H1 (cell line): ENCODE measurements at regions not wholly inside any gene's neighbourhood (a gene's known extent, or its start where the extent isn't known, plus 50 kb on each side); places are given as distances from the start of the nearest gene placed in this dataset.

Experiments
- CTCF ChIA-PET: fragments of 300-600 bp; sonication (Branson Sonifier 250); formaldehyde crosslinking; loops from one replicate; lab custom pipeline; 2021; ENCODE audit not compliant: partially characterized antibody; lab: Charles Lee
- POLR2A ChIA-PET: fragments of 300-600 bp; sonication (Branson Sonifier 250); formaldehyde crosslinking; loops from one replicate; lab custom pipeline; 2021; ENCODE audit warnings: inconsistent platforms; ENCODE audit not compliant: partially characterized antibody; lab: Charles Lee
- DNase-seq, 2 experiments: peaks; one replicate each; pipeline versions ENCODE4 v3.0.0 to v3.0.0-alpha.2; 2010 to 2022; ENCODE audit warnings: low spot score in 2 of 2, low read depth in 1 of 2, mixed read lengths in 1 of 2
- FAIRE-seq: peaks from 2 replicates; lab custom pipeline; 2011; peaks lifted over from hg19 to GRCh38; lab: Jason Lieb, UNC
- H2AFZ ChIP-seq: 2 replicates; pipeline ENCODE4 v1.8.1; 2012; ENCODE audit warnings: low read length, inconsistent platforms
- H2AK5ac ChIP-seq: 2 replicates; pipeline ENCODE4 v1.6.1; 2013; ENCODE audit warnings: low read depth, low read length
- H2BK120ac ChIP-seq: replicated peaks from 2 replicates; pipeline ENCODE3; 2013; ENCODE audit warnings: low read depth, low read length, inconsistent platforms
- H2BK12ac ChIP-seq: 2 replicates; pipeline ENCODE4 v1.6.1; 2013; ENCODE audit warnings: low read depth, low read length
- H2BK15ac ChIP-seq: 2 replicates; pipeline ENCODE4 v1.6.1; 2013; ENCODE audit warnings: low read length
- H2BK20ac ChIP-seq: 2 replicates; pipeline ENCODE4 v1.6.1; 2013; ENCODE audit warnings: low read length
- H2BK5ac ChIP-seq: 2 replicates; pipeline ENCODE4 v1.6.1; 2013; ENCODE audit warnings: low read depth, low read length
- H3K14ac ChIP-seq: 2 replicates; pipeline ENCODE4 v1.6.1; 2013; ENCODE audit warnings: inconsistent platforms; ENCODE audit not compliant: insufficient read length
- H3K18ac ChIP-seq: 2 replicates; pipeline ENCODE4 v1.6.1; 2013; ENCODE audit warnings: low read length; ENCODE audit errors: extremely low read depth
- H3K23ac ChIP-seq: 2 replicates; pipeline ENCODE4 v1.6.1; 2013; ENCODE audit warnings: inconsistent platforms; ENCODE audit not compliant: insufficient read length
- H3K23me2 ChIP-seq: 2 replicates; pipeline ENCODE4 v1.6.1; 2013; ENCODE audit warnings: low read depth, low read length
- H3K27ac ChIP-seq: 2 replicates; pipeline ENCODE4 v1.6.1; 2011; ENCODE audit warnings: low read depth, low read length, inconsistent platforms
- H3K27me3 ChIP-seq, 4 experiments: replicated peaks in 1 of 4; 1 replicate in 1 of 4; 2 replicates in 3 of 4; pipeline versions ENCODE4 v1.6.1 to v1.8.1; 2011 to 2013; ENCODE audit warnings: low read length in 3 of 4, mild to moderate bottlenecking in 3 of 4, inconsistent platforms in 2 of 4, mixed read lengths in 2 of 4, moderate library complexity in 1 of 4; ENCODE audit not compliant: control insufficient read depth in 3 of 4, insufficient read depth in 3 of 4; ENCODE audit errors: extremely low read depth in 1 of 4
- H3K36me3 ChIP-seq, 4 experiments: 2 replicates each; pipeline versions ENCODE4 v1.6.1 to v1.8.1; 2011 to 2013; ENCODE audit warnings: mild to moderate bottlenecking in 4 of 4, low read length in 3 of 4, moderate library complexity in 2 of 4, control low read depth in 1 of 4, inconsistent platforms in 1 of 4; ENCODE audit not compliant: insufficient read depth in 4 of 4, control insufficient read depth in 2 of 4
- H3K4ac ChIP-seq: replicated peaks from 2 replicates; pipeline ENCODE3; 2013; ENCODE audit warnings: low read length, low read depth, mixed read lengths, inconsistent platforms; ENCODE audit not compliant: insufficient read length
- H3K4me1 ChIP-seq, 4 experiments: replicated peaks in 1 of 4; 1 replicate in 1 of 4; 2 replicates in 3 of 4; pipeline versions ENCODE4 v1.6.1 to v1.8.1; 2011 to 2013; ENCODE audit warnings: low read length in 3 of 4, inconsistent platforms in 2 of 4, mixed read lengths in 1 of 4; ENCODE audit not compliant: insufficient read depth in 4 of 4, control insufficient read depth in 3 of 4
- H3K4me2 ChIP-seq, 2 experiments: 2 replicates each; pipeline versions ENCODE4 v1.6.1 to v1.8.1; 2011 to 2013; ENCODE audit warnings: low read depth in 2 of 2, low read length in 2 of 2, control low read depth in 1 of 2, inconsistent platforms in 1 of 2, mild to moderate bottlenecking in 1 of 2; ENCODE audit not compliant: insufficient read depth in 1 of 2
- H3K4me3 ChIP-seq, 4 experiments: fragments of 200-600, 300-600 bp in 1 of 4; sonication (generic), shearing (Covaris generic), sonication (Bioruptor Twin) in 1 of 4; 2 replicates each; pipeline versions ENCODE4 v1.5.1 to v1.8.1; 2011 to 2016; ENCODE audit warnings: low read length in 4 of 4, low read depth in 3 of 4, control low read depth in 2 of 4, inconsistent platforms in 2 of 4, mild to moderate bottlenecking in 2 of 4, mixed read lengths in 1 of 4, moderate library complexity in 1 of 4; ENCODE audit not compliant: insufficient read depth in 2 of 4; ENCODE audit errors: extremely low read depth in 1 of 4
- H3K56ac ChIP-seq: replicated peaks from 2 replicates; pipeline ENCODE3; 2013; ENCODE audit warnings: low read depth, mild to moderate bottlenecking, mixed read lengths, low read length, inconsistent platforms; ENCODE audit not compliant: insufficient read length
- H3K79me1 ChIP-seq: 2 replicates; pipeline ENCODE4 v1.6.1; 2013; ENCODE audit warnings: low read depth, low read length, control low read depth
- H3K79me2 ChIP-seq, 2 experiments: 2 replicates each; pipeline versions ENCODE4 v1.6.1 to v1.8.1; 2012 to 2013; ENCODE audit warnings: low read length in 2 of 2, mild to moderate bottlenecking in 2 of 2, inconsistent platforms in 1 of 2; ENCODE audit not compliant: insufficient read depth in 2 of 2, control insufficient read depth in 1 of 2
- H3K9ac ChIP-seq, 4 experiments: replicated peaks in 1 of 4; 1 replicate in 1 of 4; 2 replicates in 3 of 4; pipeline versions ENCODE4 v1.6.1 to v1.8.1; 2011 to 2013; ENCODE audit warnings: low read depth in 3 of 4, low read length in 3 of 4, control low read depth in 2 of 4, mild to moderate bottlenecking in 2 of 4, moderate library complexity in 2 of 4, inconsistent platforms in 1 of 4; ENCODE audit errors: extremely low read depth in 1 of 4
- H3K9me3 ChIP-seq, 2 experiments: 2 replicates each; pipeline versions ENCODE4 v1.6.1 to v1.8.1; 2012 to 2013; ENCODE audit warnings: mild to moderate bottlenecking in 2 of 2, moderate library complexity in 2 of 2, control low read depth in 1 of 2, inconsistent platforms in 1 of 2, low read depth in 1 of 2, low read length in 1 of 2, mixed read lengths in 1 of 2; ENCODE audit not compliant: insufficient read depth in 2 of 2
- H4K20me1 ChIP-seq, 2 experiments: replicated peaks in 1 of 2; 2 replicates each; pipeline versions ENCODE3 to v1.8.1; 2011 to 2013; ENCODE audit warnings: inconsistent platforms in 2 of 2, low read length in 2 of 2, mild to moderate bottlenecking in 1 of 2; ENCODE audit not compliant: insufficient read depth in 2 of 2, control insufficient read depth in 1 of 2
- H4K5ac ChIP-seq: 2 replicates; pipeline ENCODE4 v1.6.1; 2013; ENCODE audit warnings: low read length, low read depth, mixed read lengths, inconsistent platforms; ENCODE audit not compliant: insufficient read length
- H4K8ac ChIP-seq: 2 replicates; pipeline ENCODE4 v1.8.0; 2013; ENCODE audit warnings: mild to moderate bottlenecking, moderate library complexity, low read length, inconsistent platforms; ENCODE audit not compliant: insufficient read depth; ENCODE audit errors: extremely low read depth
- H4K91ac ChIP-seq: replicated peaks from 2 replicates; pipeline ENCODE3; 2013; ENCODE audit warnings: low read length, mixed read lengths, inconsistent platforms; ENCODE audit not compliant: insufficient read length
- CBX8 ChIP-seq: fragments of 300-800, 300-1000 bp; sonication (generic); IDR thresholded peaks from 2 replicates; pipeline ENCODE4 v1.7.1; 2016; ENCODE audit warnings: low read depth, low read length, borderline replicate concordance
- CEBPB ChIP-seq: IDR thresholded peaks from 2 replicates; pipeline ENCODE4 v1.6.1; 2012; ENCODE audit warnings: low read depth, low read length
- CHD1 ChIP-seq: IDR thresholded peaks from 2 replicates; pipeline ENCODE4 v1.6.1; 2012; ENCODE audit warnings: low read depth, low read length, improper control_type of control experiment
- FOSL1 ChIP-seq: IDR thresholded peaks from 2 replicates; pipeline ENCODE4 v1.6.1; 2011; ENCODE audit warnings: mild to moderate bottlenecking, low read depth, low read length, moderate library complexity; ENCODE audit not compliant: insufficient read depth
- KDM1A ChIP-seq: fragments of 200-600, 300-600 bp; sonication (generic); IDR thresholded peaks from 2 replicates; pipeline ENCODE4 v1.7.1; 2016; ENCODE audit warnings: mild to moderate bottlenecking, low read length, borderline replicate concordance
- MAFK ChIP-seq: IDR thresholded peaks from 2 replicates; pipeline ENCODE4 v1.6.1; 2012; ENCODE audit warnings: low read depth, mild to moderate bottlenecking, improper control_type of control experiment, low read length
- RBBP5 ChIP-seq: IDR thresholded peaks from 2 replicates; pipeline ENCODE4 v1.7.1; 2012; ENCODE audit warnings: low read depth, mild to moderate bottlenecking, inconsistent platforms, low read length, moderate library complexity, borderline replicate concordance
- RNF2 ChIP-seq: fragments of 200-900, 300-1000 bp; sonication (generic); IDR thresholded peaks from 2 replicates; pipeline ENCODE4 v1.7.1; 2016; ENCODE audit warnings: borderline replicate concordance, low read depth, mild to moderate bottlenecking, antibody characterized with exemption, low read length; ENCODE audit not compliant: poor library complexity, severe bottlenecking; ENCODE audit errors: missing control alignments
- SIN3A ChIP-seq, 2 experiments: IDR thresholded peaks in 1 of 2; conservative IDR thresholded peaks in 1 of 2; 2 replicates each; pipeline ENCODE4 v1.6.1; 2011 to 2012; ENCODE audit warnings: low read length in 2 of 2, improper control_type of control experiment in 1 of 2, low read depth in 1 of 2, mild to moderate bottlenecking in 1 of 2
- SIX5 ChIP-seq: IDR thresholded peaks from 2 replicates; pipeline ENCODE4 v1.6.1; 2011; ENCODE audit warnings: mild to moderate bottlenecking, low read depth, low read length
- SP1 ChIP-seq: IDR thresholded peaks from 2 replicates; pipeline ENCODE4 v1.6.1; 2011; ENCODE audit warnings: low read depth, low read length
- TCF12 ChIP-seq: IDR thresholded peaks from 2 replicates; pipeline ENCODE4 v1.6.1; 2011; ENCODE audit warnings: low read depth, mild to moderate bottlenecking, low read length
- WGBS, 2 experiments: shearing (Covaris generic) in 1 of 2; methylation state at CpG; one replicate each; pipeline versions ENCODE4 v1.1.6 to v1.1.7; 2013 to 2015; ENCODE audit warnings: low lambda C conversion rate in 2 of 2, mixed read lengths in 2 of 2, inconsistent platforms in 1 of 2, low coverage in 1 of 2, missing lambda C conversion rate in 1 of 2; ENCODE audit not compliant: insufficient replicate concordance in 2 of 2, insufficient coverage in 1 of 2, insufficient read length in 1 of 2; ENCODE audit errors: extremely low coverage in 1 of 2, missing lambda C conversion rate in 1 of 2; 5-methylcytosine and 5-hydroxymethylcytosine counted together
- TF ChIP-seq, protein P1 (sequence below): IDR thresholded peaks from 2 replicates; pipeline ENCODE4 v1.6.1; 2012; ENCODE audit warnings: inconsistent platforms

GRCh38 chr12:92389466-92389865 lies 243.8 kb upstream of the BTG1 start:
- Histone ChIP-seq H3K79me1 (no peaks in the 10 kb centered on the region), H3K4me1 (peaks cover 0 to 4% (median 1%) of the 10 kb centered on the region in 4 experiments; a peak in 2 of 7 replicates), H3K9ac (no peak overlapping the region), H2AFZ (no peak overlapping the region), H2BK5ac (no peak overlapping the region), H3K56ac (no peak overlapping the region), H3K79me2 (no peaks in the 10 kb centered on the region), H3K23me2 (no peaks in the 10 kb centered on the region), H4K8ac (no peak overlapping the region), H3K4me2 (no peak overlapping the region), H4K20me1 (no peaks in the 10 kb centered on the region), H2BK20ac (no peak overlapping the region), H3K9me3 (peaks cover 14 to 19% of the 10 kb centered on the region in 2 experiments), H3K27ac (no peak overlapping the region), H3K27me3 (no peaks in the 10 kb centered on the region), H3K4ac (no peak overlapping the region), H2BK15ac (no peak overlapping the region), H3K18ac (no peak overlapping the region), H3K4me3 (no peak overlapping the region), H2BK120ac (no peak overlapping the region), H2AK5ac (no peak overlapping the region), H2BK12ac (no peak overlapping the region), H3K36me3 (no peaks in the 10 kb centered on the region), H3K23ac (no peak overlapping the region), H4K5ac (no peak overlapping the region), H3K14ac (no peak overlapping the region), H4K91ac (no peak overlapping the region)
- WGBS, 2 experiments: 57% methylated on average over 3 of the region's 3 CpGs; no CpG with 5 or more reads in 1 of the 2 experiments
- no peak for DNase-seq
- CTCF ChIA-PET: interaction anchor here (1.1 to 1.9 kb wide), 2 partner anchors 9 to 20 kb away, joined by 4 read pairs; no protein-coding TSS in a partner anchor
- POLR2A ChIA-PET: no interaction called here
- no peak for FAIRE-seq
- TF ChIP-seq CHD1: no peak
- no peak for TF ChIP-seq MAFK
- TF ChIP-seq CEBPB: no peak
- TF ChIP-seq RNF2: no peak
- TF ChIP-seq TCF12: no peak
- TF ChIP-seq FOSL1: no peak
- no peak for TF ChIP-seq SIX5
- TF ChIP-seq, protein P1, sequence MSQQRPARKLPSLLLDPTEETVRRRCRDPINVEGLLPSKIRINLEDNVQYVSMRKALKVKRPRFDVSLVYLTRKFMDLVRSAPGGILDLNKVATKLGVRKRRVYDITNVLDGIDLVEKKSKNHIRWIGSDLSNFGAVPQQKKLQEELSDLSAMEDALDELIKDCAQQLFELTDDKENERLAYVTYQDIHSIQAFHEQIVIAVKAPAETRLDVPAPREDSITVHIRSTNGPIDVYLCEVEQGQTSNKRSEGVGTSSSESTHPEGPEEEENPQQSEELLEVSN: no peak
- TF ChIP-seq KDM1A: no peak
- no peak for TF ChIP-seq SP1
- TF ChIP-seq RBBP5: no peak
- TF ChIP-seq CBX8: no peak
- no peak for TF ChIP-seq SIN3A (conservative IDR thresholded peaks at IDR 0.05 in 1 of 2, IDR thresholded peaks at IDR 0.05 in 1 of 2; ENCODE audit: low read depth in 1 of 2, low read length in 2 of 2)
